Nephron (organoid): ENCODE measurements at regions not wholly inside any gene's neighbourhood (a gene's known extent, or its start where the extent isn't known, plus 50 kb on each side); places are given as distances from the start of the nearest gene placed in this dataset.
"Not testable (repeated sequence)": the region's sequence is repeated elsewhere in the genome, so short reads cannot be mapped to it uniquely, and the experiment has no call there.

Source experiments
- H3K27ac Mint-ChIP-seq, 3 experiments: 2 replicates each; pipeline ENCODE4 v1.8.0; 2020; ENCODE audit warnings: mixed read lengths in 3 of 3, mild to moderate bottlenecking in 2 of 3, moderate library complexity in 1 of 3
- H3K27me3 Mint-ChIP-seq: 2 replicates; pipeline ENCODE4 v1.8.0; 2021; ENCODE audit warnings: low read depth, mild to moderate bottlenecking, moderate library complexity, mixed read lengths
- H3K36me3 Mint-ChIP-seq: 2 replicates; pipeline ENCODE4 v1.8.0; 2020; ENCODE audit warnings: low read depth, mixed read lengths
- H3K4me1 Mint-ChIP-seq: 2 replicates; pipeline ENCODE4 v1.8.0; 2020; ENCODE audit warnings: mixed read lengths
- H3K4me3 Mint-ChIP-seq, 3 experiments: 2 replicates each; pipeline ENCODE4 v1.8.0; 2020; ENCODE audit warnings: mild to moderate bottlenecking in 3 of 3, mixed read lengths in 3 of 3, moderate library complexity in 2 of 3
- H3K9me3 Mint-ChIP-seq: 2 replicates; pipeline ENCODE4 v1.8.0; 2020; ENCODE audit warnings: mixed read lengths
- TF ChIP-seq, protein P1 (sequence below), 3 experiments: fragments of 200-600 bp; sonication (generic); IDR thresholded peaks; one replicate each; pipeline ENCODE4 v1.5.0; 2021; ENCODE audit warnings: antibody characterized with exemption in 3 of 3; ENCODE audit not compliant: unreplicated experiment in 3 of 3

DNA sequence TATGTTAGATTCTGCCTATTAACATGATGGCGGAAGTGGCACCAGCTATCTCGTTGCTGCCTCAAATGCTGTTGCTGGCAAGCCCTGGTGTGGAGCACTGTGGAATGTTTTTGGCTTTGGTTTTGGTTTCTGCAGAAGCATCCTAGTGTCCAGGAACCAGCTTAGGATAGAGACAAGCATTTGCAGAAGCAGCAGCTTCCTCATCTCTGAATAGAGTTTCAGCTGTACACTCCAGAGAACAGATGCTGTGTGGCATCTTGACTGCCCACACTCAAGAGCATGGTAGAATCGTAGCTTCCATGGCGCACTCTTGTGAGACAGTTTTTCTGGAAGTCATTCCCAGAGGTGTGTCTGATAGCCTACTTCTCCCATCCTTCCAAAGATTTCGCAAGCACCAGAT lies 145.3 kb upstream of the RXFP2 start:
- Mint-ChIP-seq H3K9me3 (no peaks in the 10 kb centered on the region), H3K27me3 (no peaks in the 10 kb centered on the region), H3K4me1 (peaks cover 14% of the 10 kb centered on the region), H3K4me3 (no peak overlapping the region), H3K27ac (no peak overlapping the region), H3K36me3 (no peaks in the 10 kb centered on the region)
- TF ChIP-seq, protein P1, sequence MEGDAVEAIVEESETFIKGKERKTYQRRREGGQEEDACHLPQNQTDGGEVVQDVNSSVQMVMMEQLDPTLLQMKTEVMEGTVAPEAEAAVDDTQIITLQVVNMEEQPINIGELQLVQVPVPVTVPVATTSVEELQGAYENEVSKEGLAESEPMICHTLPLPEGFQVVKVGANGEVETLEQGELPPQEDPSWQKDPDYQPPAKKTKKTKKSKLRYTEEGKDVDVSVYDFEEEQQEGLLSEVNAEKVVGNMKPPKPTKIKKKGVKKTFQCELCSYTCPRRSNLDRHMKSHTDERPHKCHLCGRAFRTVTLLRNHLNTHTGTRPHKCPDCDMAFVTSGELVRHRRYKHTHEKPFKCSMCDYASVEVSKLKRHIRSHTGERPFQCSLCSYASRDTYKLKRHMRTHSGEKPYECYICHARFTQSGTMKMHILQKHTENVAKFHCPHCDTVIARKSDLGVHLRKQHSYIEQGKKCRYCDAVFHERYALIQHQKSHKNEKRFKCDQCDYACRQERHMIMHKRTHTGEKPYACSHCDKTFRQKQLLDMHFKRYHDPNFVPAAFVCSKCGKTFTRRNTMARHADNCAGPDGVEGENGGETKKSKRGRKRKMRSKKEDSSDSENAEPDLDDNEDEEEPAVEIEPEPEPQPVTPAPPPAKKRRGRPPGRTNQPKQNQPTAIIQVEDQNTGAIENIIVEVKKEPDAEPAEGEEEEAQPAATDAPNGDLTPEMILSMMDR (IDR thresholded peaks at IDR 0.05; ENCODE audit: unreplicated experiment in 3 of 3), result no peak

GRCh38 chr13:31595563-31595962 lies 143.8 kb upstream of the RXFP2 start:
- Mint-ChIP-seq H3K9me3 (no peaks in the 10 kb centered on the region), H3K4me3 (no peak overlapping the region), H3K4me1 (peaks cover 12% of the 10 kb centered on the region), H3K27ac (peak overlapping the region in 1 of 3 experiments; percentile 41), H3K27me3 (peaks cover 4% of the 10 kb centered on the region), H3K36me3 (no peaks in the 10 kb centered on the region)
- TF ChIP-seq, protein P1 (IDR thresholded peaks at IDR 0.05; ENCODE audit: unreplicated experiment in 3 of 3), result no peak

DNA sequence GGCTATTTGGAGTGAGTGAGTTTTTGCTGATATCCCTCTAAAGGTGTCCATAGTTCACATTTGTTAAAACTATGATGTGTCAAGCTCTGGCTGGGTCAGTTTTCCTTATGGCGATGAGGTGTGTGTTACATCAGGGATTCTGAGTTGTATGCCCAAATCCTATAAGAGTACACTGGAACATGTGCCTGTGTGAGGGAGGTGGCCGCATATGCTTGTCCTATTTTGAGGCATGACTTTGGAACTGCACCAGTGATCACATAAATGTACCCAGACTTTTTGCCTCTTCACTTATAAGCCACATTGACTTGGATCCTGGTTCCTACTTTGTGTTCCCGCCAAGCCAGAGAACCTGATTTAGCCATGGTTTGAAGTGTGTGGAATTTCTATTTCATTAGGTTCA lies 140.3 kb upstream of the RXFP2 start:
- Mint-ChIP-seq H3K27ac (no peak overlapping the region), H3K4me3 (no peak overlapping the region), H3K9me3 (no peaks in the 10 kb centered on the region), H3K27me3 (peaks cover 6% of the 10 kb centered on the region), H3K4me1 (peaks cover 5% of the 10 kb centered on the region), H3K36me3 (no peaks in the 10 kb centered on the region)
- TF ChIP-seq, protein P1 (IDR thresholded peaks at IDR 0.05; ENCODE audit: unreplicated experiment in 3 of 3), result no peak

GRCh38 chr13:31605076-31605860 lies 134.1 kb upstream of the RXFP2 start:
- Mint-ChIP-seq H3K36me3 (peaks cover 3% of the 10 kb centered on the region), H3K4me1 (peaks cover 10% of the 10 kb centered on the region), H3K27ac (peak overlapping the region in 2 of 3 experiments; percentile 76 to 88), H3K27me3 (peaks cover 4% of the 10 kb centered on the region), H3K9me3 (peaks cover 3% of the 10 kb centered on the region), H3K4me3 (no peak overlapping the region)
- TF ChIP-seq, protein P1 (IDR thresholded peaks at IDR 0.05; ENCODE audit: unreplicated experiment in 3 of 3), result no peak

DNA sequence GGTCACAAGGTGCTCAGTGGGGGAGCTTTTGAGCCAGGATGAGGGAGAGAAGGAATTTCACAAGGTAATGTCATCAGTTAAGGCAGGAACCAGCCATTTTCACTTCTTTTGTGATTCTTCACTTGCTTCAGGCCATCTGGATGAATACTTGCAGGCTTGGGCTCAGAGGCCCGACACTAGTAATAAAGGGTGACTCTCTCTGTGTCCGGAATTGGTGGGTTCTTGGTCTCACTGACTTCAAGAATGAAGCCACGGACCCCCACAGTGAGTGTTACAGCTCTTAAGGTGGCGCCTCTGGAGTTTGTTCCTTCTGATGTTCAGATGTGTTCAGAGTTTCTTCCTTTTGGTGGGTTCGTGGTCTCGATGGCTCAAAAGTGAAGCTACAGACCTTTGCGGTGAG lies 131.8 kb upstream of the RXFP2 start:
- Mint-ChIP-seq H3K27ac (peak overlapping the region in 1 of 3 experiments; percentile 14), H3K4me1 (peaks cover 10% of the 10 kb centered on the region)
- H3K27me3 Mint-ChIP-seq, H3K4me3 Mint-ChIP-seq, H3K36me3 Mint-ChIP-seq, H3K9me3 Mint-ChIP-seq: not testable (repeated sequence)

DNA sequence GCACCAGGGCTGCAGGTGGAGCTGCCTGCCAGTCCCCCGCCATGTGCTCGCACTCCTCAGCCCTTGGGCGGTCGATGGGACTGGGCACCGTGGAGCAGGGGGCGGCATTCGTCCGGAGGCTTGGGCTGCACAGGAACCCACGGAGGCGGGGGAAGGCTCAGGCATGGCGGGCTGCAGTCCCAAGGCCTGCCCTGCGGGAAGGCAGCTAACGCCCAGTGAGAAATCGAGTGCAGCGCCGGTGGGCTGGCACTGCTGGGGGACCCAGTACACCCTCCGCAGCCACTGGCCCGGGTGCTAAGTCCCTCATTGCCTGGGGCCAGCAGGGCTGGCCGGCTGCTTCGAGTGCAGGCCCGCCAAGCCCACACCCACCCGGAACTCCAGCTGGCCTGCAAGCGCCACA lies 130.5 kb upstream of the RXFP2 start:
- H3K9me3 Mint-ChIP-seq, H3K27me3 Mint-ChIP-seq, H3K36me3 Mint-ChIP-seq, H3K27ac Mint-ChIP-seq, H3K4me3 Mint-ChIP-seq: not testable (repeated sequence)
- H3K4me1 Mint-ChIP-seq, result peaks cover 10% of the 10 kb centered on the region
